ENCODE measurements at regions not wholly inside any gene's neighbourhood (a gene's known extent, or its start where the extent isn't known, plus 50 kb on each side); places are given as distances from the start of the nearest gene placed in this dataset.

- DNase-seq = no peak
Measured at GRCh38 chr9:81174023-81174422, 515.3 kb downstream of the TLE1 start.

- DNase-seq = no peak
Measured at GRCh38 chr9:81171689-81172088, 517.7 kb downstream of the TLE1 start.

- DNase-seq = no peak
Measured at GRCh38 chr9:81162361-81162760, 527.0 kb downstream of the TLE1 start.

- no peak for DNase-seq
Measured at GRCh38 chr9:81156381-81156780, 533.0 kb downstream of the TLE1 start.

GRCh38 chr9:81150016-81150625, 539.2 kb downstream of the TLE1 start:
- DNase-seq = no peak

GRCh38 chr9:81146684-81147337, 542.5 kb downstream of the TLE1 start:
- no peak for DNase-seq

GRCh38 chr9:81146241-81146640, 543.1 kb downstream of the TLE1 start:
- DNase-seq = no peak

- DNase-seq = no peak
Measured at GRCh38 chr9:81145331-81145963, 543.9 kb downstream of the TLE1 start.

GRCh38 chr9:81141961-81142360, 547.4 kb downstream of the TLE1 start:
- peak; percentile 59 for DNase-seq

GRCh38 chr9:81137976-81138568, 551.3 kb downstream of the TLE1 start:
- no peak for DNase-seq

GRCh38 chr9:81132796-81133195, 556.6 kb downstream of the TLE1 start:
- no peak for DNase-seq

GRCh38 chr9:81132318-81132717, 557.0 kb downstream of the TLE1 start:
- no peak for DNase-seq

- DNase-seq = no peak
Measured at GRCh38 chr9:81128701-81129100, 560.6 kb downstream of the TLE1 start.

GRCh38 chr9:81125446-81126092, 563.8 kb downstream of the TLE1 start:
- DNase-seq = no peak

- no peak for DNase-seq
Measured at GRCh38 chr9:81123526-81123925, 565.8 kb downstream of the TLE1 start.

- DNase-seq = no peak
Measured at GRCh38 chr9:81122749-81123148, 566.6 kb downstream of the TLE1 start.

- DNase-seq = no peak
Measured at GRCh38 chr9:81119591-81119990, 569.8 kb downstream of the TLE1 start.

- no peak for DNase-seq
Measured at GRCh38 chr9:81118416-81118815, 570.9 kb downstream of the TLE1 start.

GRCh38 chr9:81116340-81117137, 572.8 kb downstream of the TLE1 start:
- peak; percentile 66 for DNase-seq

- DNase-seq = peak; percentile 22
Measured at GRCh38 chr9:81113453-81114124, 575.8 kb downstream of the TLE1 start.

GRCh38 chr9:81112627-81113452, 576.5 kb downstream of the TLE1 start:
- peak; percentile 35 for DNase-seq
